A549 (cell line): ENCODE measurements at regions not wholly inside any gene's neighbourhood (a gene's known extent, or its start where the extent isn't known, plus 50 kb on each side); places are given as distances from the start of the nearest gene placed in this dataset.

Source experiments
- ATAC-seq, 2 experiments: fragments of 200-7000 bp in 1 of 2; fragments of >200 bp in 1 of 2; cut with Nextera tagmentation in 1 of 2; cut with Tn5 transposase in 1 of 2; 3 replicates each; pipeline versions ENCODE4 v1.8.0 to v1.9.1; 2018 to 2020; ENCODE audit warnings: mild to moderate bottlenecking in 1 of 2, moderate library complexity in 1 of 2
- CTCF ChIA-PET: fragments of 300-600 bp; sonication (Branson Sonifier 250); formaldehyde crosslinking; extraction: SDS; loops from one replicate; lab custom pipeline; 2021; ENCODE audit warnings: antibody characterized with exemption, inconsistent platforms; lab: Yijun Ruan, JAX
- POLR2A ChIA-PET: fragments of 350-600 bp; formaldehyde crosslinking; extraction: SDS; loops from one replicate; lab custom pipeline; 2021; ENCODE audit warnings: antibody characterized with exemption, inconsistent platforms; lab: Yijun Ruan, JAX
- DNase-seq, 2 experiments: peaks; one replicate each; pipeline versions ENCODE4 v3.0.0 to v3.0.0-alpha.2; 2011 to 2016; ENCODE audit warnings: low read depth in 1 of 2, low spot score in 1 of 2
- FAIRE-seq: peaks from 2 replicates; lab custom pipeline; 2011; peaks lifted over from hg19 to GRCh38; lab: Jason Lieb, UNC
- H3K27ac ChIP-seq, 2 experiments: fragments of >200 bp; sonication (Bioruptor Twin); formaldehyde crosslinking; 3 replicates each; pipeline ENCODE4 v1.5.1; 2016 to 2017
- H3K4me1 ChIP-seq: fragments of >200 bp; sonication (Bioruptor Twin); formaldehyde crosslinking; 3 replicates; pipeline ENCODE4 v1.6.1; 2016
- H3K4me2 ChIP-seq: fragments of >200 bp; sonication (Bioruptor Twin); formaldehyde crosslinking; 3 replicates; pipeline ENCODE4 v1.6.1; 2016
- H3K4me3 ChIP-seq: fragments of >200 bp; sonication (Bioruptor Twin); formaldehyde crosslinking; 3 replicates; pipeline ENCODE4 v1.5.1; 2016
- H3K9me3 ChIP-seq: fragments of >200 bp; sonication (Bioruptor Twin); formaldehyde crosslinking; 3 replicates; pipeline ENCODE4 v1.6.1; 2016
- CTCF ChIP-seq: fragments of >200 bp; sonication (Bioruptor Twin); formaldehyde crosslinking; IDR thresholded peaks from 3 replicates; pipeline ENCODE4 v1.5.1; 2016
- EHF ChIP-seq: fragments of 250-450 bp; sonication (Bioruptor Pico); IDR thresholded peaks from 2 replicates; pipeline ENCODE4 v1.5.0; 2020; ENCODE audit warnings: mild to moderate bottlenecking
- EP300 ChIP-seq, 2 experiments: fragments of >200 bp; sonication (Bioruptor Twin); formaldehyde crosslinking; IDR thresholded peaks; 2 replicates in 1 of 2; 3 replicates in 1 of 2; pipeline ENCODE4 v1.6.1; 2016 to 2017
- HDAC2 ChIP-seq: fragments of 200-600 bp; sonication (generic); IDR thresholded peaks from 2 replicates; pipeline ENCODE4 v1.6.1; 2016
- HOXB5 ChIP-seq: fragments of 250-450 bp; sonication (Bioruptor Pico); IDR thresholded peaks from 2 replicates; pipeline ENCODE4 v1.5.0; 2020; ENCODE audit warnings: mild to moderate bottlenecking, moderate library complexity
- MAFK ChIP-seq: fragments of 450-650 bp; IDR thresholded peaks from 2 replicates; pipeline ENCODE4 v1.6.1; 2014; ENCODE audit not compliant: partially characterized antibody
- NFE2L2 ChIP-seq: fragments of 150-350 bp; conservative IDR thresholded peaks from 2 replicates; pipeline ENCODE4 v1.6.1; 2014; ENCODE audit warnings: low read length
- PBX3 ChIP-seq: IDR thresholded peaks from 2 replicates; pipeline ENCODE4 v1.6.1; 2012
- POLR2AphosphoS2 ChIP-seq: conservative IDR thresholded peaks from 2 replicates; pipeline ENCODE4 v1.6.1; 2012; ENCODE audit warnings: low read length, improper control_type of control experiment, inconsistent platforms
- RAD21 ChIP-seq, 2 experiments: fragments of >200 bp in 1 of 2; sonication (Bioruptor Twin) in 1 of 2; formaldehyde crosslinking in 1 of 2; IDR thresholded peaks in 1 of 2; conservative IDR thresholded peaks in 1 of 2; 2 replicates in 1 of 2; 3 replicates in 1 of 2; pipeline ENCODE4 v1.6.1; 2012 to 2018; ENCODE audit warnings: inconsistent platforms in 1 of 2
- RARB ChIP-seq: fragments of 250-450 bp; sonication (Bioruptor Pico); IDR thresholded peaks from 2 replicates; pipeline ENCODE4 v1.8.0; 2021; ENCODE audit warnings: mild to moderate bottlenecking, moderate library complexity
- RCOR1 ChIP-seq: fragments of 150-350 bp; IDR thresholded peaks from 2 replicates; pipeline ENCODE4 v1.6.1; 2014; ENCODE audit warnings: antibody characterized with exemption, low read length, low read depth
- SMC3 ChIP-seq: fragments of >200 bp; sonication (Bioruptor Twin); formaldehyde crosslinking; IDR thresholded peaks from 3 replicates; pipeline ENCODE4 v1.6.1; 2018; ENCODE audit warnings: inconsistent platforms
- TFCP2L1 ChIP-seq: fragments of 250-450 bp; sonication (Bioruptor Pico); IDR thresholded peaks from 2 replicates; pipeline ENCODE4 v1.5.0; 2021; ENCODE audit warnings: mild to moderate bottlenecking
- USF2 ChIP-seq: fragments of 450-650 bp; IDR thresholded peaks from 2 replicates; pipeline ENCODE4 v1.6.1; 2014; ENCODE audit warnings: antibody characterized with exemption
- ZC3H11A ChIP-seq: fragments of 450-650 bp; IDR thresholded peaks from 2 replicates; pipeline ENCODE4 v1.6.1; 2014; ENCODE audit warnings: antibody characterized with exemption, mild to moderate bottlenecking
- ZSCAN20 ChIP-seq: fragments of 250-450 bp; sonication (Bioruptor Pico); IDR thresholded peaks from 2 replicates; pipeline ENCODE4 v1.8.0; 2022; ENCODE audit warnings: mild to moderate bottlenecking, moderate library complexity
- WGBS: methylation state at CpG from one replicate; pipeline ENCODE4 v1.1.6; 2017; ENCODE audit errors: missing lambda C conversion rate; 5-methylcytosine and 5-hydroxymethylcytosine counted together
- TF ChIP-seq, protein P1 (sequence below): fragments of 200-600 bp; sonication (generic); IDR thresholded peaks from 2 replicates; pipeline ENCODE4 v1.6.1; 2016; ENCODE audit warnings: antibody characterized with exemption, mild to moderate bottlenecking, moderate library complexity

DNA sequence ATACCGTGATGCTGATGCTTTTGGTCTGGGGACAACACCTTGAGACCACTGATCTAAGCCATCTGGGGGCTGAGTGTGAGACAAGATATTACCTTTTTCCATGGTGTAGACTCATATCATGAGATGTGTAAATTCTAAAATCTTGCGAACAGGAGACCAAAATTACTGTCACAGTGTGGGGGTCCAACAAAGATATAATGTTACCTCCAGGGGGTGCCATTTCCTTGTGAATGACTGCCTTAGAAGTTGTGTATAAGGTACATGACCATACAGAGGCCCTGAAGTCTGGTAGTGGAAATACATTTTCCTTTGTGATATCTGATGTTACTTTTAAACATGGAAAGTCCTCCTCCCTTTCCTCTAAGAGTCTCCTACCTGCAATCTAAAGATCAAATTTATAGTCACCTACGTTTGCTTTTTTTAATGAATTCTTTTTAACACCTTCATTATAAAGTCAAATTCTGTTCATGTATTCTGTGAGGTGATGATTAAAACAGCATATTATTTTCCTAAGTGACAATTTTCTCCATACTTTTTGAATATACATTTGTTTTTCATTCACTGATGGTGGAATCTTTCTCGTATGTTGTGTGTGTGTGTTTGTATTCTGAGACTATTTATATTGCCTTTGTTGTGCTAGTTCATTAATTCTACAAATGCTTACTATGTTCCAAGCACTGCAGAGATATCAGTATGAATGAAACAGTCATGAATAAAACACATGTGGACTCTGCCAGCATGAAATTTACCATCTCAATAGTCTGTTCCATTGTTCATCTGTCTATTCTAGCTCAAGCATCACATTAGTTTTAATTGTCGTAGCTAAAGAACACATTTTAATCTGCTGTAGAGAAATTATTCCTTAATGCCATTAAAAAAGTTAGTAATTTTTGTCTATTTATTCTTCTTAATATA, 113.7 kb downstream of the RFC3 start:
- Histone ChIP-seq H3K27ac (peak overlapping the region in 1 of 2 experiments; percentile 28; a peak in 1 of 6 replicates), H3K4me3 (no peak overlapping the region), H3K4me1 (no peaks in the 10 kb centered on the region), H3K4me2 (no peak overlapping the region), H3K9me3 (no peaks in the 10 kb centered on the region)
- DNase-seq (peak; percentile 1 to 52), FAIRE-seq (no peak), ATAC-seq (peak in 1 of 2 experiments; percentile 78; a peak in 3 of 6 replicates)
- TF ChIP-seq RARB (CRISPR knock-in tag) (no peak), CTCF (peak; percentile 32; the same call in 1 of the 3 replicates), HDAC2 (no peak), RAD21 (conservative IDR thresholded peaks at IDR 0.05 in 1 of 2, IDR thresholded peaks at IDR 0.05 in 1 of 2) (peak; percentile 65 to 73), SMC3 (peak; percentile 68), ZSCAN20 (CRISPR knock-in tag) (no peak), EP300 (IDR thresholded peaks at IDR 0.05) (no peak), MAFK (no peak), POLR2AphosphoS2 (no peak), HOXB5 (CRISPR knock-in tag) (no peak), TFCP2L1 (CRISPR knock-in tag) (no peak), PBX3 (no peak), NFE2L2 (no peak), USF2 (no peak), RCOR1 (no peak), EHF (CRISPR knock-in tag) (no peak), ZC3H11A (no peak)
- TF ChIP-seq, protein P1, sequence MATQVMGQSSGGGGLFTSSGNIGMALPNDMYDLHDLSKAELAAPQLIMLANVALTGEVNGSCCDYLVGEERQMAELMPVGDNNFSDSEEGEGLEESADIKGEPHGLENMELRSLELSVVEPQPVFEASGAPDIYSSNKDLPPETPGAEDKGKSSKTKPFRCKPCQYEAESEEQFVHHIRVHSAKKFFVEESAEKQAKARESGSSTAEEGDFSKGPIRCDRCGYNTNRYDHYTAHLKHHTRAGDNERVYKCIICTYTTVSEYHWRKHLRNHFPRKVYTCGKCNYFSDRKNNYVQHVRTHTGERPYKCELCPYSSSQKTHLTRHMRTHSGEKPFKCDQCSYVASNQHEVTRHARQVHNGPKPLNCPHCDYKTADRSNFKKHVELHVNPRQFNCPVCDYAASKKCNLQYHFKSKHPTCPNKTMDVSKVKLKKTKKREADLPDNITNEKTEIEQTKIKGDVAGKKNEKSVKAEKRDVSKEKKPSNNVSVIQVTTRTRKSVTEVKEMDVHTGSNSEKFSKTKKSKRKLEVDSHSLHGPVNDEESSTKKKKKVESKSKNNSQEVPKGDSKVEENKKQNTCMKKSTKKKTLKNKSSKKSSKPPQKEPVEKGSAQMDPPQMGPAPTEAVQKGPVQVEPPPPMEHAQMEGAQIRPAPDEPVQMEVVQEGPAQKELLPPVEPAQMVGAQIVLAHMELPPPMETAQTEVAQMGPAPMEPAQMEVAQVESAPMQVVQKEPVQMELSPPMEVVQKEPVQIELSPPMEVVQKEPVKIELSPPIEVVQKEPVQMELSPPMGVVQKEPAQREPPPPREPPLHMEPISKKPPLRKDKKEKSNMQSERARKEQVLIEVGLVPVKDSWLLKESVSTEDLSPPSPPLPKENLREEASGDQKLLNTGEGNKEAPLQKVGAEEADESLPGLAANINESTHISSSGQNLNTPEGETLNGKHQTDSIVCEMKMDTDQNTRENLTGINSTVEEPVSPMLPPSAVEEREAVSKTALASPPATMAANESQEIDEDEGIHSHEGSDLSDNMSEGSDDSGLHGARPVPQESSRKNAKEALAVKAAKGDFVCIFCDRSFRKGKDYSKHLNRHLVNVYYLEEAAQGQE: no peak
- ChIA-PET POLR2A (no interaction called here), CTCF (interaction anchor here (1.1 to 2.2 kb wide), 3 partner anchors 11 to 146 kb away, joined by 5 to 6 read pairs (median 6); no protein-coding TSS in a partner anchor)
- WGBS: 80% methylated on average over 5 of the region's 5 CpGs
